Kidney epithelial cell (primary cell): ENCODE measurements at regions not wholly inside any gene's neighbourhood (a gene's known extent, or its start where the extent isn't known, plus 50 kb on each side); places are given as distances from the start of the nearest gene placed in this dataset.

Experiments
- DNase-seq: peaks from one replicate; pipeline ENCODE4 v3.0.0-alpha.2; 2010; ENCODE audit warnings: low read depth
- H3K27me3 ChIP-seq: 2 replicates; pipeline ENCODE4 v1.6.0; 2011; ENCODE audit warnings: low read length; ENCODE audit not compliant: control insufficient read depth, insufficient read depth
- H3K36me3 ChIP-seq: 2 replicates; pipeline ENCODE4 v1.5.1; 2011; ENCODE audit warnings: low read length; ENCODE audit not compliant: control insufficient read depth, insufficient read depth
- H3K4me3 ChIP-seq: 2 replicates; pipeline ENCODE4 v1.5.1; 2011; ENCODE audit warnings: low read depth, mild to moderate bottlenecking, control low read depth, low read length
- CTCF ChIP-seq: IDR thresholded peaks from 2 replicates; pipeline ENCODE4 v1.5.1; 2011; ENCODE audit warnings: mild to moderate bottlenecking, moderate library complexity, low read length, control low read depth, inconsistent platforms; ENCODE audit not compliant: insufficient read depth, poor library complexity, severe bottlenecking

DNA sequence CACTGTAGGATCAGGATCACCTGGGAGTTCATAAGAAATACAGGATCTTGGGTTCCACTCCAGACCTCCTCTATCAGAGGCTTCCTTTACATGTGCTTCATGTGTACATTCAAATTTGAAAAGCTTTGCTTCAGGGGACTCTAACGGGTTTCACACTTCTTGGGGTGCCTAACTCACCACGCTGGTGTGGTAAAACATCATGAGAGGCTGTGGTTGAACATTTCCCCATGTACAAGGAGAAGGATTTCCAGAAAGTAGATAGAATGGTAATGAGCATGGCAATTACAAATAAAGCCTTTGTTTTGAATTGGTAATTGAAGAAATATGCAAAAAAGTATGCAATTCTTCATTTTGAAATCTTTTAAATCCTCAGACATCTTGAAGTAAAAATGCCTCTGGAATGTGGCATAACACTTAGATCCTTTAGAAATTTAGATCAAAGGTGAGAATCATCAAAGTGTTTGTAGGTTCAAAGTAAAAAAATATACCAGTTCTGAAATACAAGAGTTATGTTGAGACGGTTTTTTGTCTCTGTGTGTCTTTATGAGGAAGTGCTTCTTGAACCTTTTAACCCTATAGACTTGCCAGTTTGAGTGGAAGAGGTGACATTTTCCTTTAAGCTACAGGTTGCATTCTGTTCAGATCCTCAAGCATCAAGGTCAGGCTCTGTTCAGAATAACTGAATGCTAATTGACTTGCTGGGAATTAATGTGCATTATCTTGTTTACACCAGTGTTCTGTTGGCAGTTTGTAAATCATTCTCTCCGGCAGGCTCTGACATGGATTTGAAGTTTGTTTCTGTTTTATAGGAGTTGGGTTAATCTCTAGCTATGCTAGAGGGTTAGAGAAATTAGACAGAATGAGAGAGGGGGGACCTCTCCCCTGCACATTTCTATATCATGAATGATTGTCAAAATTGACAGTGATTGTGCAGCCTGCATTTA, 415.3 kb downstream of the MAN2A1 start:
- Histone ChIP-seq H3K27me3 (no peaks in the 10 kb centered on the region), H3K4me3 (no peak overlapping the region), H3K36me3 (no peaks in the 10 kb centered on the region)
- no peak for DNase-seq
- TF ChIP-seq CTCF, result no peak

DNA sequence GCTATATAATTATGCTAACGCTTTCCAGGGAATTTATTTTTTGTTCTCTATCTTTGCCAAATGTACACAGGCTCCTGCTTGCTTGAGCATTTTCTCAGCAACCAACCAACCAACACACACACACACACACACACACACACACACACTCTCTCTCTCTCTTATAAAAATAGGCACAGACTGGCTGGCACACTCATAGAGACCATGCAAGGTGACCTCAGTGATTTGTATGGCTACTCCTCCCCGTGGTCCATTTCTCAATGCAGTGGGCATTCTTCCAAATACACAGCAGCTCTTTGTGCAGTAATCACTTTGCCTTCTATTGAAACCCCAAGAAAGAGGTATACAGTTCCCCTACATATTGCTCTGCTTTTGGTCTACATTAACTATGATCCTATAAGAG, 416.0 kb downstream of the MAN2A1 start:
- H3K27me3 ChIP-seq, result no peaks in the 10 kb centered on the region
- no peak for DNase-seq
- no peak overlapping the region for H3K4me3 ChIP-seq
- no peaks in the 10 kb centered on the region for H3K36me3 ChIP-seq
- no peak for TF ChIP-seq CTCF

DNA sequence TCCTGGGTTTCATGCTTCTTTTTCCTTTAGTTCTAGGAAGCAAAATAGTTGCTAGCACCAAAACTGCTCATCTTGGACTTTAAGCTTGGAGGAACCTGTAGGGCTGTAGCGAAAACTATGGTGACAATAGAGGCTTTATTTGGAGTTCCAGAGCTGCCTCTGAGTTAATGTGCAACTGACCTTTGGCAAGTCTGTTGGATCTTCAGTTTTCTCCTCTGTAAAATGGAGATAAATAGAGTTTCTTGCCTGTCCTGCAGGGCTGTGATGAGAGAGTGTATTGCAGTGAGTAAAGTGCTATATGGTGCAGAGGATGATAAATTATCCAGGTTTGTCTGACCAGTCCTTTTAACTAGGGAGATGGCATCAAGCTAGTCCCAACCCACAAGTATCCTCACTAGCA, 417.0 kb downstream of the MAN2A1 start:
- Histone ChIP-seq H3K27me3 (no peaks in the 10 kb centered on the region), H3K36me3 (no peaks in the 10 kb centered on the region), H3K4me3 (no peak overlapping the region)
- DNase-seq, result no peak
- TF ChIP-seq CTCF, result no peak

GRCh38 chr5:110108520-110108919, 418.8 kb downstream of the MAN2A1 start:
- no peaks in the 10 kb centered on the region for H3K36me3 ChIP-seq
- no peaks in the 10 kb centered on the region for H3K27me3 ChIP-seq
- TF ChIP-seq CTCF, result no peak
- no peak overlapping the region for H3K4me3 ChIP-seq
- no peak for DNase-seq

- DNase-seq, result no peak
- no peak for TF ChIP-seq CTCF
- H3K36me3 ChIP-seq, result no peaks in the 10 kb centered on the region
Observed at GRCh38 chr5:110109667-110110066, 419.9 kb downstream of the MAN2A1 start.

DNA sequence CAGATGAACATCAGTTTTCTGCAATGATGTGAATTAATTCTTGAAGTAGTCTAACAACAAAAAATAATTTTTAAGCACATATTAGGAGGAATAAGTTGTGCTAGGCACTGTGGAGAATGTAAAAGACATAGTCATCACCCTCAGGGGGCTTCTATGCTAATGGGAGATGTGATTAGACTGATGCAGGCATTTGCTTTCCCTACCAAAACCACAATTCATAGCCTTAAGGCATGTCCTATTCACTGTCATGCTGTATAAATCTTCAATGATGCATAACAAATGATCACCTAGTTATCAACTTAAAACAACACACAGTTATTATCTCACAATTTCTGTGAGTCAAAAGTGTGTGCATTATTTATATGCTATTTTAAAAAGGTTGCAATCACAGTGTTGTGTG, 422.6 kb downstream of the MAN2A1 start:
- TF ChIP-seq CTCF, result no peak
- Histone ChIP-seq H3K27me3 (no peaks in the 10 kb centered on the region), H3K4me3 (no peak overlapping the region), H3K36me3 (no peaks in the 10 kb centered on the region)
- no peak for DNase-seq

More at GRCh38 chr5:110109667-110110066, 419.9 kb downstream of the MAN2A1 start:
- H3K27me3 ChIP-seq, result no peaks in the 10 kb centered on the region
- H3K4me3 ChIP-seq, result no peak overlapping the region
